CD4-positive, alpha-beta memory T cell (primary cell): ENCODE measurements at regions not wholly inside any gene's neighbourhood (a gene's known extent, or its start where the extent isn't known, plus 50 kb on each side); places are given as distances from the start of the nearest gene placed in this dataset.

Source experiments
- CTCF ChIA-PET: fragments of 350-600 bp; sonication (Branson Sonifier 250); formaldehyde crosslinking; loops from one replicate; lab custom pipeline; 2021; ENCODE audit warnings: inconsistent platforms; ENCODE audit not compliant: partially characterized antibody; lab: Charles Lee
- POLR2A ChIA-PET: fragments of 350-600 bp; sonication (Branson Sonifier 250); formaldehyde crosslinking; loops from one replicate; lab custom pipeline; 2021; ENCODE audit not compliant: partially characterized antibody; lab: Charles Lee
- DNase-seq, 5 donors: peaks; one replicate each; pipeline versions ENCODE4 v3.0.0 to v3.0.0-alpha.2; 2020 to 2022; ENCODE audit warnings: mixed read lengths in 1 of 5
- H3K27ac ChIP-seq: one replicate; pipeline ENCODE4 v1.7.0; 2013; ENCODE audit warnings: low read depth, low read length
- H3K27me3 ChIP-seq: 2 replicates; pipeline ENCODE4 v1.7.0; 2013; ENCODE audit warnings: mild to moderate bottlenecking, low read length, moderate library complexity; ENCODE audit not compliant: insufficient read depth
- H3K36me3 ChIP-seq: 2 replicates; pipeline ENCODE4 v1.7.0; 2013; ENCODE audit warnings: mild to moderate bottlenecking, low read length, moderate library complexity; ENCODE audit not compliant: insufficient read depth
- H3K4me1 ChIP-seq: 2 replicates; pipeline ENCODE4 v1.7.0; 2013; ENCODE audit warnings: mild to moderate bottlenecking, low read length, moderate library complexity; ENCODE audit not compliant: insufficient read depth
- H3K4me3 ChIP-seq, 2 donors: one replicate each; pipeline ENCODE4 v1.7.0; 2013; ENCODE audit warnings: low read length in 2 of 2, mild to moderate bottlenecking in 1 of 2
- H3K9me3 ChIP-seq, 2 donors: one replicate each; pipeline ENCODE4 v1.7.0; 2013; ENCODE audit warnings: low read length in 2 of 2, control low read depth in 1 of 2; ENCODE audit not compliant: control insufficient read depth in 1 of 2
- H3K27ac Mint-ChIP-seq, 7 donors: one replicate each; pipeline ENCODE4 v1.8.0; 2020 to 2021; ENCODE audit warnings: mixed read lengths in 7 of 7, mild to moderate bottlenecking in 6 of 7, inconsistent platforms in 3 of 7, moderate library complexity in 3 of 7
- H3K27me3 Mint-ChIP-seq, 2 donors: one replicate each; pipeline ENCODE4 v1.8.0; 2020 to 2021; ENCODE audit warnings: mixed read lengths in 2 of 2
- H3K36me3 Mint-ChIP-seq, 2 donors: one replicate each; pipeline ENCODE4 v1.8.0; 2020 to 2021; ENCODE audit warnings: mixed read lengths in 2 of 2, inconsistent platforms in 1 of 2, mild to moderate bottlenecking in 1 of 2
- H3K4me1 Mint-ChIP-seq, 4 donors: one replicate each; pipeline ENCODE4 v1.8.0; 2020 to 2021; ENCODE audit warnings: mixed read lengths in 4 of 4, mild to moderate bottlenecking in 1 of 4
- H3K4me3 Mint-ChIP-seq, 8 donors: one replicate each; pipeline ENCODE4 v1.8.0; 2020 to 2021; ENCODE audit warnings: mixed read lengths in 8 of 8, mild to moderate bottlenecking in 7 of 8, moderate library complexity in 6 of 8, inconsistent platforms in 3 of 8
- H3K9me3 Mint-ChIP-seq, 8 donors: one replicate each; pipeline ENCODE4 v1.8.0; 2020 to 2021; ENCODE audit warnings: mixed read lengths in 8 of 8, mild to moderate bottlenecking in 5 of 8, inconsistent platforms in 3 of 8, moderate library complexity in 1 of 8
- intact Hi-C: fragments of 100-400 bp; cut with micrococcal nuclease; formaldehyde crosslinking; loops from one replicate; pipeline ENCODE4 v1.15.1; 2023

GRCh38 chr20:61037498-61037897, 214.6 kb upstream of the CDH4 start:
- H3K27me3 Mint-ChIP-seq = no peaks in the 10 kb centered on the region
- DNase-seq = no peak
- intact Hi-C loops = no loop called here
- Histone ChIP-seq H3K27ac (no peak overlapping the region), H3K4me3 (no peak overlapping the region), H3K27me3 (no peaks in the 10 kb centered on the region), H3K4me1 (no peaks in the 10 kb centered on the region), H3K9me3 (no peaks in the 10 kb centered on the region), H3K36me3 (no peaks in the 10 kb centered on the region)
- no peaks in the 10 kb centered on the region for H3K36me3 Mint-ChIP-seq
- H3K4me3 Mint-ChIP-seq = no peak overlapping the region
- H3K27ac Mint-ChIP-seq = no peak overlapping the region
- no peaks in the 10 kb centered on the region for H3K4me1 Mint-ChIP-seq
- POLR2A ChIA-PET = no interaction called here
- CTCF ChIA-PET = no interaction called here
- H3K9me3 Mint-ChIP-seq = peaks cover 0 to 12% (median 4%) of the 10 kb centered on the region in 8 donors

GRCh38 chr20:61041481-61041880, 210.6 kb upstream of the CDH4 start:
- CTCF ChIA-PET = no interaction called here
- no peak overlapping the region for H3K27ac ChIP-seq
- no peak overlapping the region for H3K4me3 Mint-ChIP-seq
- H3K27me3 ChIP-seq = no peaks in the 10 kb centered on the region
- H3K4me1 Mint-ChIP-seq = no peaks in the 10 kb centered on the region
- intact Hi-C loops = no loop called here
- no peaks in the 10 kb centered on the region for H3K9me3 ChIP-seq
- DNase-seq = no peak
- no peaks in the 10 kb centered on the region for H3K36me3 ChIP-seq
- peaks cover 0 to 12% (median 5%) of the 10 kb centered on the region in 8 donors for H3K9me3 Mint-ChIP-seq
- POLR2A ChIA-PET = no interaction called here
- no peak overlapping the region for H3K27ac Mint-ChIP-seq
- H3K4me3 ChIP-seq = no peak overlapping the region
- H3K4me1 ChIP-seq = no peaks in the 10 kb centered on the region
- no peaks in the 10 kb centered on the region for H3K27me3 Mint-ChIP-seq
- H3K36me3 Mint-ChIP-seq = no peaks in the 10 kb centered on the region

- POLR2A ChIA-PET = no interaction called here
- H3K27me3 Mint-ChIP-seq = no peaks in the 10 kb centered on the region
Observed at GRCh38 chr20:61042506-61043385, 209.3 kb upstream of the CDH4 start.

GRCh38 chr20:61043681-61044080, 208.4 kb upstream of the CDH4 start:
- intact Hi-C loops = no loop called here
- DNase-seq = no peak
- Histone ChIP-seq H3K27ac (no peak overlapping the region), H3K36me3 (no peaks in the 10 kb centered on the region), H3K4me3 (no peak overlapping the region), H3K4me1 (no peaks in the 10 kb centered on the region), H3K27me3 (no peaks in the 10 kb centered on the region), H3K9me3 (no peaks in the 10 kb centered on the region)
- H3K9me3 Mint-ChIP-seq = peaks cover 0 to 9% (median 2%) of the 10 kb centered on the region in 8 donors
- H3K4me1 Mint-ChIP-seq = no peaks in the 10 kb centered on the region
- no peaks in the 10 kb centered on the region for H3K27me3 Mint-ChIP-seq
- no peaks in the 10 kb centered on the region for H3K36me3 Mint-ChIP-seq
- POLR2A ChIA-PET = no interaction called here
- no peak overlapping the region for H3K27ac Mint-ChIP-seq
- H3K4me3 Mint-ChIP-seq = no peak overlapping the region
- CTCF ChIA-PET = no interaction called here

More at GRCh38 chr20:61042506-61043385, 209.3 kb upstream of the CDH4 start:
- Histone ChIP-seq H3K27ac (no peak overlapping the region), H3K4me1 (no peaks in the 10 kb centered on the region), H3K36me3 (no peaks in the 10 kb centered on the region), H3K4me3 (no peak overlapping the region), H3K9me3 (no peaks in the 10 kb centered on the region), H3K27me3 (no peaks in the 10 kb centered on the region)
- Mint-ChIP-seq H3K4me1 (no peaks in the 10 kb centered on the region), H3K27ac (no peak overlapping the region), H3K4me3 (no peak overlapping the region), H3K36me3 (no peaks in the 10 kb centered on the region), H3K9me3 (peaks cover 0 to 9% (median 2%) of the 10 kb centered on the region in 8 donors)
- intact Hi-C loops = no loop called here
- CTCF ChIA-PET = no interaction called here
- DNase-seq = no peak

- ChIA-PET CTCF (no interaction called here), POLR2A (no interaction called here)
- H3K9me3 ChIP-seq = no peaks in the 10 kb centered on the region
Observed at GRCh38 chr20:61044499-61044898, 207.6 kb upstream of the CDH4 start.

GRCh38 chr20:61045091-61045490, 207.0 kb upstream of the CDH4 start:
- DNase-seq = no peak
- Mint-ChIP-seq H3K4me3 (no peak overlapping the region), H3K9me3 (peaks cover 0 to 9% (median 2%) of the 10 kb centered on the region in 8 donors), H3K27me3 (no peaks in the 10 kb centered on the region), H3K27ac (no peak overlapping the region), H3K36me3 (no peaks in the 10 kb centered on the region), H3K4me1 (no peaks in the 10 kb centered on the region)
- Histone ChIP-seq H3K9me3 (no peaks in the 10 kb centered on the region), H3K4me3 (no peak overlapping the region), H3K4me1 (no peaks in the 10 kb centered on the region), H3K36me3 (no peaks in the 10 kb centered on the region), H3K27me3 (no peaks in the 10 kb centered on the region), H3K27ac (no peak overlapping the region)
- CTCF ChIA-PET = no interaction called here
- POLR2A ChIA-PET = no interaction called here
- intact Hi-C loops = no loop called here

More at GRCh38 chr20:61044499-61044898, 207.6 kb upstream of the CDH4 start:
- intact Hi-C loops = no loop called here
- Histone ChIP-seq H3K36me3 (no peaks in the 10 kb centered on the region), H3K4me3 (no peak overlapping the region), H3K27ac (no peak overlapping the region), H3K27me3 (no peaks in the 10 kb centered on the region), H3K4me1 (no peaks in the 10 kb centered on the region)
- H3K27me3 Mint-ChIP-seq = no peaks in the 10 kb centered on the region
- no peak for DNase-seq
- no peak overlapping the region for H3K27ac Mint-ChIP-seq
- H3K4me3 Mint-ChIP-seq = no peak overlapping the region
- H3K4me1 Mint-ChIP-seq = no peaks in the 10 kb centered on the region
- peaks cover 0 to 9% (median 2%) of the 10 kb centered on the region in 8 donors for H3K9me3 Mint-ChIP-seq
- H3K36me3 Mint-ChIP-seq = no peaks in the 10 kb centered on the region

GRCh38 chr20:61045876-61046585, 206.0 kb upstream of the CDH4 start:
- H3K4me1 ChIP-seq = no peaks in the 10 kb centered on the region
- Mint-ChIP-seq H3K4me1 (no peaks in the 10 kb centered on the region), H3K27ac (no peak overlapping the region), H3K4me3 (no peak overlapping the region), H3K36me3 (no peaks in the 10 kb centered on the region), H3K27me3 (no peaks in the 10 kb centered on the region), H3K9me3 (peaks cover 0 to 9% (median 2%) of the 10 kb centered on the region in 8 donors)
- no peak for DNase-seq
- H3K27me3 ChIP-seq = no peaks in the 10 kb centered on the region
- H3K27ac ChIP-seq = no peak overlapping the region
- no peaks in the 10 kb centered on the region for H3K36me3 ChIP-seq
- H3K4me3 ChIP-seq = no peak overlapping the region
- ChIA-PET CTCF (no interaction called here), POLR2A (no interaction called here)
- no peaks in the 10 kb centered on the region for H3K9me3 ChIP-seq
- intact Hi-C loops = no loop called here
